ENCODE measurements at regions not wholly inside any gene's neighbourhood (a gene's known extent, or its start where the extent isn't known, plus 50 kb on each side); places are given as distances from the start of the nearest gene placed in this dataset.
"Not testable (repeated sequence)": the region's sequence is repeated elsewhere in the genome, so short reads cannot be mapped to it uniquely, and the experiment has no call there.

DNA sequence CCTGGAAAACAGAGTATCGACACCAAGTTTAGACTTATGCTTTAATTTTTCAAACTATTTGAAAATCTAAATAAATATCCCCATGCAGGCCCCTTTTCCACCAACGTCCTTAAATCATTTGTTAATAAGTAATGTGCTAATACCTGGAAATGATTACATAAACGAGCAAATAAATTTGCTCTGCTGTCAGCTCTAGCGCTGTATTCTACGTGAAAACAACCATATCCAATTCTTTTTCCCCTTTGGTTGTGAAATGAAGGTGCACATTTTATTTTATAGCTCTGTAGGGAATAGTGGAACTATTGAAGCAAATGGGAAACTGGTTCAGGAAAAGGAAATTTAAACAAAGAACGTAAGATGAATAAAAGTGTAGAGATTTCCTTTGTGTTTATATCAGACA, 137.7 kb upstream of the ZNF608 start:
- Histone ChIP-seq H3K27ac (ENCODE audit: low read depth, low read length, severe bottlenecking) (no peak overlapping the region), H3K9me3 (ENCODE audit: control insufficient read depth, low read length) (peaks cover 8% of the 10 kb centered on the region), H3K36me3 (ENCODE audit: control insufficient read depth, insufficient read depth, low read length) (no peaks in the 10 kb centered on the region), H3K4me1 (ENCODE audit: control insufficient read depth, insufficient read depth, low read length, poor library complexity, severe bottlenecking) (peaks cover 15% of the 10 kb centered on the region), H3K4me3 (ENCODE audit: extremely low read depth, insufficient read depth, low read length, poor library complexity, severe bottlenecking) (no peak overlapping the region)
- WGBS, 2 experiments (ENCODE audit: insufficient coverage in 2 of 2): no CpG with 5 or more reads among the region's 6 CpGs

DNA sequence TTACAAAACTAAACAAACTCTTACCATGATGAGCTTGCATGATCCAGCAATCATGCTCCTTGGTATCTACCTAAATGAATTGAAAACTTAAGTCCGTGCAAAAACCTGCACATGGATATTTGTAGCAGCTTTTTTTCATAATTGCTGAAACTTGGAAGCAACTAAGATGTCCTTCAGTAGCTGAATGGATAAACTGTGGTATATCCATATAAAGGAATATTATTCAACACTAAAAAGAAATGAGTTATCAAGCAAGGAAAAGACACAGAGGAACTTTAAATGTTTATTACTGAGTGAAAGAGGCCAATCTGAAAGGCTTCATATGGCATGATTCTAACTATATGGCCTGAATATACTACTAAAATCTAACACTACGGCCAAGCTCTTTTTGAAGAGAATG, 139.1 kb upstream of the ZNF608 start:
- H3K9me3 ChIP-seq (ENCODE audit: control insufficient read depth, low read length): peaks cover 8% of the 10 kb centered on the region
- no peaks in the 10 kb centered on the region for H3K36me3 ChIP-seq (ENCODE audit: control insufficient read depth, insufficient read depth, low read length)
- no peak overlapping the region for H3K4me3 ChIP-seq (ENCODE audit: extremely low read depth, insufficient read depth, low read length, poor library complexity, severe bottlenecking)
- no peak overlapping the region for H3K27ac ChIP-seq (ENCODE audit: low read depth, low read length, severe bottlenecking)
- peaks cover 18% of the 10 kb centered on the region for H3K4me1 ChIP-seq (ENCODE audit: control insufficient read depth, insufficient read depth, low read length, poor library complexity, severe bottlenecking)
- no CpG with 5 or more reads among the region's 2 CpGs for WGBS, 2 experiments (ENCODE audit: insufficient coverage in 2 of 2)

GRCh38 chr5:124887223-124887622, 140.8 kb upstream of the ZNF608 start:
- H3K4me3 ChIP-seq (ENCODE audit: extremely low read depth, insufficient read depth, low read length, poor library complexity, severe bottlenecking): no peak overlapping the region
- WGBS, 2 experiments (ENCODE audit: insufficient coverage in 2 of 2): 70 to 77% methylated on average over 2 of the region's 2 CpGs
- H3K36me3 ChIP-seq (ENCODE audit: control insufficient read depth, insufficient read depth, low read length): no peaks in the 10 kb centered on the region
- H3K27ac ChIP-seq (ENCODE audit: low read depth, low read length, severe bottlenecking): no peak overlapping the region
- peaks cover 8% of the 10 kb centered on the region for H3K9me3 ChIP-seq (ENCODE audit: control insufficient read depth, low read length)
- peaks cover 18% of the 10 kb centered on the region for H3K4me1 ChIP-seq (ENCODE audit: control insufficient read depth, insufficient read depth, low read length, poor library complexity, severe bottlenecking)

GRCh38 chr5:124888050-124888506, 141.6 kb upstream of the ZNF608 start:
- H3K27ac ChIP-seq (ENCODE audit: low read depth, low read length, severe bottlenecking): no peak overlapping the region
- H3K36me3 ChIP-seq (ENCODE audit: control insufficient read depth, insufficient read depth, low read length): no peaks in the 10 kb centered on the region
- 10 to 26% methylated on average over 2 to 5 of the region's 6 CpGs for WGBS, 2 experiments (ENCODE audit: insufficient coverage in 2 of 2)
- H3K9me3 ChIP-seq (ENCODE audit: control insufficient read depth, low read length): peaks cover 8% of the 10 kb centered on the region
- peaks cover 18% of the 10 kb centered on the region for H3K4me1 ChIP-seq (ENCODE audit: control insufficient read depth, insufficient read depth, low read length, poor library complexity, severe bottlenecking)
- H3K4me3 ChIP-seq (ENCODE audit: extremely low read depth, insufficient read depth, low read length, poor library complexity, severe bottlenecking): no peak overlapping the region

DNA sequence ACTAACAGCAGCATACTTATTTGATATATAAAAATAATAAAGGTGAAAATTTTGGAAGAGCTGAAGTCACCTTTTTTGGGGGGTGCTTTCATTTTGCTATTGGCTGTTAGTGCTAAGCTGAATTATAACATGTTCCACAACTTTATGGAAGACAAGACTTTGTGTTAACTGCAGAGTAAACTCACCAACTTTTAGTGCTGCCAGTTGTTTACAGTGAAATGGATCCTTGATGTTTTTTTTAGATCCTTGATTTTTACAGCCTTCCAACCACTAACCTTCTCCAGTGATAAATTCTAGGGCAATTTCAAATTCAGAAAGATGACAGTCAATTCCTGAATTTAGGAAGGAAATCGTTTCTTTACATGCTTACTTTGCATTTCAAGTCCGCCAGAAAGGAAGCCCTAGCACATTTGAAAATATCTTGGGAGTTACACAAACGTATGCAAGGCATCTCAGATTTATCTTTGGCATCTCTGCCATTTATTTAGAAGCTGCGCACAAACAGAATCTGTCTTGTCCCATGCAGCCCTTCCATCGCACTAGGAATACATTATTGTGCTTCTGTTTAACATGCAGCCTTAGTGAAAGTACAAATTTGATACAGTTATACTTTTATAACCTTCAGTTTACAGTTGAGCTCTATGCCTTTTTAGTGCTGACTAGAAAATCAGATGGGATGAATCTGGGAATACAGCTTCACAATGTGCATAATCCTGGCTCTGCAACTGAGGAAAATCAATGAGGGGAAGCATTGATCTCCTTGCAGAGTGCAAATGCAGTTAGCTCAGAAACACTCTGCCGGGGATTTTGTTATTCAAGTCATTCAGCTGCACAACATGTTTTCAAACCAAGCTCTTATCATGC, 142.4 kb upstream of the ZNF608 start:
- no peak overlapping the region for H3K27ac ChIP-seq (ENCODE audit: low read depth, low read length, severe bottlenecking)
- H3K4me3 ChIP-seq (ENCODE audit: extremely low read depth, insufficient read depth, low read length, poor library complexity, severe bottlenecking): no peak overlapping the region
- H3K36me3 ChIP-seq (ENCODE audit: control insufficient read depth, insufficient read depth, low read length): no peaks in the 10 kb centered on the region
- H3K9me3 ChIP-seq (ENCODE audit: control insufficient read depth, low read length): peaks cover 8% of the 10 kb centered on the region
- H3K4me1 ChIP-seq (ENCODE audit: control insufficient read depth, insufficient read depth, low read length, poor library complexity, severe bottlenecking): peaks cover 18% of the 10 kb centered on the region
- 39 to 58% methylated on average over 4 to 5 of the region's 6 CpGs for WGBS, 2 experiments (ENCODE audit: insufficient coverage in 2 of 2)

- H3K4me1 ChIP-seq (ENCODE audit: control insufficient read depth, insufficient read depth, low read length, poor library complexity, severe bottlenecking): peaks cover 18% of the 10 kb centered on the region
- H3K4me3 ChIP-seq (ENCODE audit: extremely low read depth, insufficient read depth, low read length, poor library complexity, severe bottlenecking): no peak overlapping the region
- peaks cover 8% of the 10 kb centered on the region for H3K9me3 ChIP-seq (ENCODE audit: control insufficient read depth, low read length)
- no CpG with 5 or more reads among the region's 2 CpGs for WGBS, 2 experiments (ENCODE audit: insufficient coverage in 2 of 2)
- H3K36me3 ChIP-seq (ENCODE audit: control insufficient read depth, insufficient read depth, low read length): no peaks in the 10 kb centered on the region
- no peak overlapping the region for H3K27ac ChIP-seq (ENCODE audit: low read depth, low read length, severe bottlenecking)
Observed at GRCh38 chr5:124889486-124889825, 143.0 kb upstream of the ZNF608 start.

DNA sequence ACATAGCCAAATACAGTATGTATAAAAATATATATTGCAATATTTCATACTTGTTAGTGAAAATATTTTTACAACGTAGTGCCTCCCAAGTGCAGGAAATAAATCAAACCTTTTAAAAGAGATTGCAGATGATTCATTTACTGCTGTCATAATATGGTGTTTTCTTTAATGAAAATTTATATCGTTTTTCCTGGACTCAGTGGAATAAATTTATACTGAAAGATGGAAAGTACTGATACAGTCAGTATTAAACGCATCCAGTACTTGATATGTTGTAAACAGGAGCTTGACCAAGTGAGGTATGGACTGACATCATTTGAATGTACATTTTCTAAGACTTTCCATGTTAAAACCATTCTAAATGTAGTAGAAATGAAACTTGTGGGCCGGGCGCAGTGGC, 143.4 kb upstream of the ZNF608 start:
- Histone ChIP-seq H3K9me3 (ENCODE audit: control insufficient read depth, low read length) (peaks cover 8% of the 10 kb centered on the region), H3K4me3 (ENCODE audit: extremely low read depth, insufficient read depth, low read length, poor library complexity, severe bottlenecking) (no peak overlapping the region), H3K4me1 (ENCODE audit: control insufficient read depth, insufficient read depth, low read length, poor library complexity, severe bottlenecking) (peaks cover 18% of the 10 kb centered on the region), H3K27ac (ENCODE audit: low read depth, low read length, severe bottlenecking) (no peak overlapping the region), H3K36me3 (ENCODE audit: control insufficient read depth, insufficient read depth, low read length) (no peaks in the 10 kb centered on the region)
- WGBS, 2 experiments (ENCODE audit: insufficient coverage in 2 of 2): 97 to 100% methylated on average over 3 of the region's 5 CpGs

DNA sequence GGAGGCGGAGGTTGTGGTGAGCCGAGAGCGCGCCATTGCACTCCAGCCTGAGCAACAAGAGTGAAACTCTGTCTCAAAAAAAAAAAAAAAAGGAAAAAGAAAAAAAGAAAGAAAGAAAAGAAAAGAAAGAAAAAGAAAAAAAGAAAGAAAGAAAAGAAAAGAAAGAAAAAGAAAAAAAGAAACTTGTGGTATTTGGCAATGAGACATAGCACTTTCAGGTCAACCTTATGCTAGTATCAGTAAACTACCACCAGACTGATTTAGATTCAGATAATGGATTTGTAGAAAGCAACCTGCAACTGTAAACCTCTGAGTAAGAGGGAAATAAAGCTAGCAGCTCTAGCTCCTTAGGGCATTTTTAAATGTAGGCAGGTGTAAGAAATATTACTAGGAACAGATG, 144.0 kb upstream of the ZNF608 start:
- not testable (repeated sequence) for H3K27ac ChIP-seq (ENCODE audit: low read depth, low read length, severe bottlenecking); H3K36me3 ChIP-seq (ENCODE audit: control insufficient read depth, insufficient read depth, low read length); H3K4me3 ChIP-seq (ENCODE audit: extremely low read depth, insufficient read depth, low read length, poor library complexity, severe bottlenecking); H3K9me3 ChIP-seq (ENCODE audit: control insufficient read depth, low read length)
- WGBS, 2 experiments (ENCODE audit: insufficient coverage in 2 of 2): 86 to 93% methylated on average over 3 to 4 of the region's 4 CpGs
- H3K4me1 ChIP-seq (ENCODE audit: control insufficient read depth, insufficient read depth, low read length, poor library complexity, severe bottlenecking): peaks cover 18% of the 10 kb centered on the region

DNA sequence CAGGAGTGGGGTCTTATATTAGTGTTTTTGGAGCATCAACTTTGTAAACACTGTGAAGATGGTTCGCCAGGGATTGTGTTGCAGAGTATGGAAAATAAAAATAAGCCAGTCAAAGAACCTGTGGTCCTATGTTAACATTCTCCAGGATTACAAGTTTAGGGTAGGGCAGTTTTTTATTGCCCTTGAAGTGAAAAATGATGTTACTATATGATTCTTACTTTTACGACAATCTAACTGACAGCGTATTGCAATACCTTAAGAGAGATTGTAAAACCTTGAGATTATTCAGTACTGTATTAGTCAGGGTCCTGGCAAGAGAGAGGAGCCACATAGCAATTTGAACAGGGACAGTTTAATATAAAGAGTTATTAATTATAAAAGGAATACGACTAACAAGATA, 144.7 kb upstream of the ZNF608 start:
- Histone ChIP-seq H3K4me1 (ENCODE audit: control insufficient read depth, insufficient read depth, low read length, poor library complexity, severe bottlenecking) (peaks cover 18% of the 10 kb centered on the region), H3K9me3 (ENCODE audit: control insufficient read depth, low read length) (no peaks in the 10 kb centered on the region), H3K27ac (ENCODE audit: low read depth, low read length, severe bottlenecking) (no peak overlapping the region), H3K36me3 (ENCODE audit: control insufficient read depth, insufficient read depth, low read length) (no peaks in the 10 kb centered on the region), H3K4me3 (ENCODE audit: extremely low read depth, insufficient read depth, low read length, poor library complexity, severe bottlenecking) (no peak overlapping the region)
- 100% methylated on average over 1 of the region's 4 CpGs; no CpG with 5 or more reads in 1 of the 2 experiments for WGBS, 2 experiments (ENCODE audit: insufficient coverage in 2 of 2)

- Histone ChIP-seq H3K4me1 (ENCODE audit: control insufficient read depth, insufficient read depth, low read length, poor library complexity, severe bottlenecking) (peaks cover 18% of the 10 kb centered on the region), H3K27ac (ENCODE audit: low read depth, low read length, severe bottlenecking) (no peak overlapping the region), H3K36me3 (ENCODE audit: control insufficient read depth, insufficient read depth, low read length) (no peaks in the 10 kb centered on the region), H3K4me3 (ENCODE audit: extremely low read depth, insufficient read depth, low read length, poor library complexity, severe bottlenecking) (no peak overlapping the region), H3K9me3 (ENCODE audit: control insufficient read depth, low read length) (no peaks in the 10 kb centered on the region)
- WGBS, 2 experiments (ENCODE audit: insufficient coverage in 2 of 2): 97% methylated on average over 36 to 46 of the region's 48 CpGs
Observed at GRCh38 chr5:124892185-124892848, 145.9 kb upstream of the ZNF608 start.

DNA sequence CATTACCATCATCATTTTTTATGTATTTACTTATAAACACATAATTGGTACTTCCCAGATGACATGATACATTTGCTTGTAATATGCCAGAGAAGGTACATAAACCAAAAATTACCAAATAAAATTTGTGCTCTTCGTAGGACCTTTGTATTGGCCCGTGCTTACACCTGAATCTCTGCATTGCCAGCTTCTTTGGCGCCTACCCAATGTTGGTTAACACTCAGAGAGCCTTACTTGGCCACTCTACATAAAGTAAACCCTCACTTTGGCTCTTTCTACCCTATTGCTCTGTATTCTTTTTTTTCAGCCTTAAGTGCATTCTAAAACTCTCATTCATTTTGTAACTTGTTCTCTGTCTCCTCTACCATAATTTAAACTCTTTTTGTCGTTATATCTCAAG, 148.1 kb upstream of the ZNF608 start:
- 85 to 92% methylated on average over 3 of the region's 4 CpGs for WGBS, 2 experiments (ENCODE audit: insufficient coverage in 2 of 2)
- no peak overlapping the region for H3K27ac ChIP-seq (ENCODE audit: low read depth, low read length, severe bottlenecking)
- H3K36me3 ChIP-seq (ENCODE audit: control insufficient read depth, insufficient read depth, low read length): no peaks in the 10 kb centered on the region
- H3K4me3 ChIP-seq (ENCODE audit: extremely low read depth, insufficient read depth, low read length, poor library complexity, severe bottlenecking): no peak overlapping the region
- H3K4me1 ChIP-seq (ENCODE audit: control insufficient read depth, insufficient read depth, low read length, poor library complexity, severe bottlenecking): no peaks in the 10 kb centered on the region
- H3K9me3 ChIP-seq (ENCODE audit: control insufficient read depth, low read length): no peaks in the 10 kb centered on the region

Data from mesodermal cell (in vitro differentiated cells).